ENCODE measurements at regions not wholly inside any gene's neighbourhood (a gene's known extent, or its start where the extent isn't known, plus 50 kb on each side); places are given as distances from the start of the nearest gene placed in this dataset.
"Not testable (repeated sequence)": the region's sequence is repeated elsewhere in the genome, so short reads cannot be mapped to it uniquely, and the experiment has no call there.

DNA sequence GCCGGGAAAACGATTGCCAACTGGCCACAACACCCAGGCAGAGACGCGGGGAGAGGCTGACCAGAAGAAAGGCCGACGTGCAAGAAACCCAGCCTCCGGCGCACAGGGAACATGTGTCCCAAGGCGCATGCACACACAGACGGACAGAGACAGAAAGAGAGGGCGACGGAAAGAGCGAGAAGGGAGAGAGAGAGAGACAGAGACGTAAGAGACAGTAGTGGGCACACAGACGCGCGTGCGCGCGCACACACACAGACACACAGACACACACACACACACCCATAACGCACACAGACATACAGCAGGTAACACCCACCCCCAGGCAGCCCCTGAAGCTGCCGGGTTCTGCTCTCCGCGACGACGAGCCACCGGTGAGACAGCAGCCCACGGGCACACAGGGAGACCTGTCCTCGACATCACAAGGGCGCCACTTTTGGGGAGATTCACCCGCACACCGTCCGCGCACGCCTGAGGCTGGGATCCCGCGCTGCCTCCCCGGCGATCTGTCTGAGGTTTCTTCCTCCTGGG, 1581.8 kb downstream of the FOXD4L5 start:
- TF ChIP-seq EZH2 (IDR thresholded peaks at IDR 0.05; ENCODE audit: low read length, unreplicated experiment), result not testable (repeated sequence)
- TF ChIP-seq, protein P1, sequence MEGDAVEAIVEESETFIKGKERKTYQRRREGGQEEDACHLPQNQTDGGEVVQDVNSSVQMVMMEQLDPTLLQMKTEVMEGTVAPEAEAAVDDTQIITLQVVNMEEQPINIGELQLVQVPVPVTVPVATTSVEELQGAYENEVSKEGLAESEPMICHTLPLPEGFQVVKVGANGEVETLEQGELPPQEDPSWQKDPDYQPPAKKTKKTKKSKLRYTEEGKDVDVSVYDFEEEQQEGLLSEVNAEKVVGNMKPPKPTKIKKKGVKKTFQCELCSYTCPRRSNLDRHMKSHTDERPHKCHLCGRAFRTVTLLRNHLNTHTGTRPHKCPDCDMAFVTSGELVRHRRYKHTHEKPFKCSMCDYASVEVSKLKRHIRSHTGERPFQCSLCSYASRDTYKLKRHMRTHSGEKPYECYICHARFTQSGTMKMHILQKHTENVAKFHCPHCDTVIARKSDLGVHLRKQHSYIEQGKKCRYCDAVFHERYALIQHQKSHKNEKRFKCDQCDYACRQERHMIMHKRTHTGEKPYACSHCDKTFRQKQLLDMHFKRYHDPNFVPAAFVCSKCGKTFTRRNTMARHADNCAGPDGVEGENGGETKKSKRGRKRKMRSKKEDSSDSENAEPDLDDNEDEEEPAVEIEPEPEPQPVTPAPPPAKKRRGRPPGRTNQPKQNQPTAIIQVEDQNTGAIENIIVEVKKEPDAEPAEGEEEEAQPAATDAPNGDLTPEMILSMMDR (conservative IDR thresholded peaks at IDR 0.05; ENCODE audit: low read depth, low read length), result not testable (repeated sequence)

All from PC-3 (cell line).